H1 (cell line): ENCODE measurements at regions not wholly inside any gene's neighbourhood (a gene's known extent, or its start where the extent isn't known, plus 50 kb on each side); places are given as distances from the start of the nearest gene placed in this dataset.

Experiments
- CTCF ChIA-PET: fragments of 300-600 bp; sonication (Branson Sonifier 250); formaldehyde crosslinking; loops from one replicate; lab custom pipeline; 2021; ENCODE audit not compliant: partially characterized antibody; lab: Charles Lee
- POLR2A ChIA-PET: fragments of 300-600 bp; sonication (Branson Sonifier 250); formaldehyde crosslinking; loops from one replicate; lab custom pipeline; 2021; ENCODE audit warnings: inconsistent platforms; ENCODE audit not compliant: partially characterized antibody; lab: Charles Lee
- DNase-seq, 2 experiments: peaks; one replicate each; pipeline versions ENCODE4 v3.0.0 to v3.0.0-alpha.2; 2010 to 2022; ENCODE audit warnings: low spot score in 2 of 2, low read depth in 1 of 2, mixed read lengths in 1 of 2
- FAIRE-seq: peaks from 2 replicates; lab custom pipeline; 2011; peaks lifted over from hg19 to GRCh38; lab: Jason Lieb, UNC
- H2AFZ ChIP-seq: 2 replicates; pipeline ENCODE4 v1.8.1; 2012; ENCODE audit warnings: low read length, inconsistent platforms
- H2AK5ac ChIP-seq: 2 replicates; pipeline ENCODE4 v1.6.1; 2013; ENCODE audit warnings: low read depth, low read length
- H2BK120ac ChIP-seq: replicated peaks from 2 replicates; pipeline ENCODE3; 2013; ENCODE audit warnings: low read depth, low read length, inconsistent platforms
- H2BK12ac ChIP-seq: 2 replicates; pipeline ENCODE4 v1.6.1; 2013; ENCODE audit warnings: low read depth, low read length
- H2BK15ac ChIP-seq: 2 replicates; pipeline ENCODE4 v1.6.1; 2013; ENCODE audit warnings: low read length
- H2BK20ac ChIP-seq: 2 replicates; pipeline ENCODE4 v1.6.1; 2013; ENCODE audit warnings: low read length
- H2BK5ac ChIP-seq: 2 replicates; pipeline ENCODE4 v1.6.1; 2013; ENCODE audit warnings: low read depth, low read length
- H3K14ac ChIP-seq: 2 replicates; pipeline ENCODE4 v1.6.1; 2013; ENCODE audit warnings: inconsistent platforms; ENCODE audit not compliant: insufficient read length
- H3K18ac ChIP-seq: 2 replicates; pipeline ENCODE4 v1.6.1; 2013; ENCODE audit warnings: low read length; ENCODE audit errors: extremely low read depth
- H3K23ac ChIP-seq: 2 replicates; pipeline ENCODE4 v1.6.1; 2013; ENCODE audit warnings: inconsistent platforms; ENCODE audit not compliant: insufficient read length
- H3K23me2 ChIP-seq: 2 replicates; pipeline ENCODE4 v1.6.1; 2013; ENCODE audit warnings: low read depth, low read length
- H3K27ac ChIP-seq: 2 replicates; pipeline ENCODE4 v1.6.1; 2011; ENCODE audit warnings: low read depth, low read length, inconsistent platforms
- H3K27me3 ChIP-seq, 4 experiments: replicated peaks in 1 of 4; 1 replicate in 1 of 4; 2 replicates in 3 of 4; pipeline versions ENCODE4 v1.6.1 to v1.8.1; 2011 to 2013; ENCODE audit warnings: low read length in 3 of 4, mild to moderate bottlenecking in 3 of 4, inconsistent platforms in 2 of 4, mixed read lengths in 2 of 4, moderate library complexity in 1 of 4; ENCODE audit not compliant: control insufficient read depth in 3 of 4, insufficient read depth in 3 of 4; ENCODE audit errors: extremely low read depth in 1 of 4
- H3K36me3 ChIP-seq, 4 experiments: 2 replicates each; pipeline versions ENCODE4 v1.6.1 to v1.8.1; 2011 to 2013; ENCODE audit warnings: mild to moderate bottlenecking in 4 of 4, low read length in 3 of 4, moderate library complexity in 2 of 4, control low read depth in 1 of 4, inconsistent platforms in 1 of 4; ENCODE audit not compliant: insufficient read depth in 4 of 4, control insufficient read depth in 2 of 4
- H3K4ac ChIP-seq: replicated peaks from 2 replicates; pipeline ENCODE3; 2013; ENCODE audit warnings: low read length, low read depth, mixed read lengths, inconsistent platforms; ENCODE audit not compliant: insufficient read length
- H3K4me1 ChIP-seq, 4 experiments: replicated peaks in 1 of 4; 1 replicate in 1 of 4; 2 replicates in 3 of 4; pipeline versions ENCODE4 v1.6.1 to v1.8.1; 2011 to 2013; ENCODE audit warnings: low read length in 3 of 4, inconsistent platforms in 2 of 4, mixed read lengths in 1 of 4; ENCODE audit not compliant: insufficient read depth in 4 of 4, control insufficient read depth in 3 of 4
- H3K4me2 ChIP-seq, 2 experiments: 2 replicates each; pipeline versions ENCODE4 v1.6.1 to v1.8.1; 2011 to 2013; ENCODE audit warnings: low read depth in 2 of 2, low read length in 2 of 2, control low read depth in 1 of 2, inconsistent platforms in 1 of 2, mild to moderate bottlenecking in 1 of 2; ENCODE audit not compliant: insufficient read depth in 1 of 2
- H3K4me3 ChIP-seq, 4 experiments: fragments of 200-600, 300-600 bp in 1 of 4; sonication (generic), shearing (Covaris generic), sonication (Bioruptor Twin) in 1 of 4; 2 replicates each; pipeline versions ENCODE4 v1.5.1 to v1.8.1; 2011 to 2016; ENCODE audit warnings: low read length in 4 of 4, low read depth in 3 of 4, control low read depth in 2 of 4, inconsistent platforms in 2 of 4, mild to moderate bottlenecking in 2 of 4, mixed read lengths in 1 of 4, moderate library complexity in 1 of 4; ENCODE audit not compliant: insufficient read depth in 2 of 4; ENCODE audit errors: extremely low read depth in 1 of 4
- H3K56ac ChIP-seq: replicated peaks from 2 replicates; pipeline ENCODE3; 2013; ENCODE audit warnings: low read depth, mild to moderate bottlenecking, mixed read lengths, low read length, inconsistent platforms; ENCODE audit not compliant: insufficient read length
- H3K79me1 ChIP-seq: 2 replicates; pipeline ENCODE4 v1.6.1; 2013; ENCODE audit warnings: low read depth, low read length, control low read depth
- H3K79me2 ChIP-seq, 2 experiments: 2 replicates each; pipeline versions ENCODE4 v1.6.1 to v1.8.1; 2012 to 2013; ENCODE audit warnings: low read length in 2 of 2, mild to moderate bottlenecking in 2 of 2, inconsistent platforms in 1 of 2; ENCODE audit not compliant: insufficient read depth in 2 of 2, control insufficient read depth in 1 of 2
- H3K9ac ChIP-seq, 4 experiments: replicated peaks in 1 of 4; 1 replicate in 1 of 4; 2 replicates in 3 of 4; pipeline versions ENCODE4 v1.6.1 to v1.8.1; 2011 to 2013; ENCODE audit warnings: low read depth in 3 of 4, low read length in 3 of 4, control low read depth in 2 of 4, mild to moderate bottlenecking in 2 of 4, moderate library complexity in 2 of 4, inconsistent platforms in 1 of 4; ENCODE audit errors: extremely low read depth in 1 of 4
- H3K9me3 ChIP-seq, 2 experiments: 2 replicates each; pipeline versions ENCODE4 v1.6.1 to v1.8.1; 2012 to 2013; ENCODE audit warnings: mild to moderate bottlenecking in 2 of 2, moderate library complexity in 2 of 2, control low read depth in 1 of 2, inconsistent platforms in 1 of 2, low read depth in 1 of 2, low read length in 1 of 2, mixed read lengths in 1 of 2; ENCODE audit not compliant: insufficient read depth in 2 of 2
- H4K20me1 ChIP-seq, 2 experiments: replicated peaks in 1 of 2; 2 replicates each; pipeline versions ENCODE3 to v1.8.1; 2011 to 2013; ENCODE audit warnings: inconsistent platforms in 2 of 2, low read length in 2 of 2, mild to moderate bottlenecking in 1 of 2; ENCODE audit not compliant: insufficient read depth in 2 of 2, control insufficient read depth in 1 of 2
- H4K5ac ChIP-seq: 2 replicates; pipeline ENCODE4 v1.6.1; 2013; ENCODE audit warnings: low read length, low read depth, mixed read lengths, inconsistent platforms; ENCODE audit not compliant: insufficient read length
- H4K8ac ChIP-seq: 2 replicates; pipeline ENCODE4 v1.8.0; 2013; ENCODE audit warnings: mild to moderate bottlenecking, moderate library complexity, low read length, inconsistent platforms; ENCODE audit not compliant: insufficient read depth; ENCODE audit errors: extremely low read depth
- H4K91ac ChIP-seq: replicated peaks from 2 replicates; pipeline ENCODE3; 2013; ENCODE audit warnings: low read length, mixed read lengths, inconsistent platforms; ENCODE audit not compliant: insufficient read length
- MAFK ChIP-seq: IDR thresholded peaks from 2 replicates; pipeline ENCODE4 v1.6.1; 2012; ENCODE audit warnings: low read depth, mild to moderate bottlenecking, improper control_type of control experiment, low read length
- WGBS, 2 experiments: shearing (Covaris generic) in 1 of 2; methylation state at CpG; one replicate each; pipeline versions ENCODE4 v1.1.6 to v1.1.7; 2013 to 2015; ENCODE audit warnings: low lambda C conversion rate in 2 of 2, mixed read lengths in 2 of 2, inconsistent platforms in 1 of 2, low coverage in 1 of 2, missing lambda C conversion rate in 1 of 2; ENCODE audit not compliant: insufficient replicate concordance in 2 of 2, insufficient coverage in 1 of 2, insufficient read length in 1 of 2; ENCODE audit errors: extremely low coverage in 1 of 2, missing lambda C conversion rate in 1 of 2; 5-methylcytosine and 5-hydroxymethylcytosine counted together
- TF ChIP-seq, protein P1 (sequence below): IDR thresholded peaks from 2 replicates; pipeline ENCODE4 v1.6.1; 2012; ENCODE audit warnings: inconsistent platforms

GRCh38 chr14:43042408-43042807, 1435.7 kb downstream of the LRFN5 start:
- no peaks in the 10 kb centered on the region for H3K79me1 ChIP-seq
- H3K4me1 ChIP-seq = no peaks in the 10 kb centered on the region
- no peaks in the 10 kb centered on the region for H3K79me2 ChIP-seq
- H3K14ac ChIP-seq = no peak overlapping the region
- no peaks in the 10 kb centered on the region for H3K36me3 ChIP-seq
- no peaks in the 10 kb centered on the region for H3K9me3 ChIP-seq
- no peak overlapping the region for H3K56ac ChIP-seq
- H2BK5ac ChIP-seq = no peak overlapping the region
- no peak for FAIRE-seq
- H4K20me1 ChIP-seq = no peaks in the 10 kb centered on the region
- H2AFZ ChIP-seq = 0 out of 2 replicates have a peak overlapping the region, but pooled peaks have one; percentile 3
- no peak overlapping the region for H2BK120ac ChIP-seq
- no peak overlapping the region for H3K4ac ChIP-seq
- TF ChIP-seq, protein P1, sequence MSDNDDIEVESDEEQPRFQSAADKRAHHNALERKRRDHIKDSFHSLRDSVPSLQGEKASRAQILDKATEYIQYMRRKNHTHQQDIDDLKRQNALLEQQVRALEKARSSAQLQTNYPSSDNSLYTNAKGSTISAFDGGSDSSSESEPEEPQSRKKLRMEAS = no peak
- TF ChIP-seq MAFK = peak; percentile 94
- H3K18ac ChIP-seq = no peak overlapping the region
- no peak overlapping the region for H4K91ac ChIP-seq
- no peak overlapping the region for H4K8ac ChIP-seq
- H2AK5ac ChIP-seq = no peak overlapping the region
- no peak overlapping the region for H4K5ac ChIP-seq
- H3K23ac ChIP-seq = no peak overlapping the region
- no peak overlapping the region for H3K4me3 ChIP-seq
- H3K27ac ChIP-seq = no peak overlapping the region
- no peak overlapping the region for H2BK12ac ChIP-seq
- H3K4me2 ChIP-seq = no peak overlapping the region
- no peaks in the 10 kb centered on the region for H3K27me3 ChIP-seq
- WGBS, 2 experiments = 79% methylated on average over 2 of the region's 2 CpGs; no CpG with 5 or more reads in 1 of the 2 experiments
- ChIA-PET CTCF (no interaction called here), POLR2A (no interaction called here)
- H2BK20ac ChIP-seq = no peak overlapping the region
- no peak overlapping the region for H3K9ac ChIP-seq
- no peaks in the 10 kb centered on the region for H3K23me2 ChIP-seq
- H2BK15ac ChIP-seq = no peak overlapping the region
- no peak for DNase-seq
